ENCODE measurements at regions not wholly inside any gene's neighbourhood (a gene's known extent, or its start where the extent isn't known, plus 50 kb on each side); places are given as distances from the start of the nearest gene placed in this dataset.

DNA sequence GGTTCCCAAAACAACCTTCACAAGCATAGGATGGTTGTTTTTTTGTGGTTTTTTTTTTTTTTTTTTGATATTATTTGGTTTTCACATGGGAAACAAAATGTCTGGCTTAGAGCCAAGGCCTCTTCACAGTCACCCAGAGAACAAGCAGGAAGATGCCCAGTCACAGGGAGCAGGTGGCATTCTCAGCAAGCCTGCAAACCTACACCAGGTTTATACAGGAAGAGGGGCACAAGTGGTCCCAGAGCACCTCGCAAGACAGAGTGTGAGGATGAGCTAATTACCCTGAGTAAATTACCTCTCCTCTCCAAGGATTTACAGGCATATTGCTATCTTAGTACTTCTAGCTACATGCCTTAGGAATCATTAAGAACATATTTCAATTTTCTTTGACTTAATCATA is 1375.6 kb downstream of the EFNB2 start:
- H3K4me1 ChIP-seq (ENCODE audit: control insufficient read depth in 1 of 2, insufficient read depth in 2 of 2, low read length in 2 of 2), result no peaks in the 10 kb centered on the region
- 86 to 88% methylated on average over 1 of the region's 1 CpG for WGBS, 2 donors
- intact Hi-C loops (cut with DNase I), result no loop called here
- no peak overlapping the region for H3K4me3 ChIP-seq (ENCODE audit: low read length in 2 of 2)
- no peak overlapping the region for H3K27ac ChIP-seq (ENCODE audit: low read depth in 1 of 2, low read length in 2 of 2)
- ATAC-seq (ENCODE audit: low FRiP score), result no peak
- H3K27me3 ChIP-seq (ENCODE audit: control insufficient read depth in 1 of 2, insufficient read depth in 2 of 2, low read length in 1 of 2), result no peaks in the 10 kb centered on the region
- H3K36me3 ChIP-seq (ENCODE audit: control insufficient read depth in 1 of 2, insufficient read depth in 2 of 2, low read length in 1 of 2), result no peaks in the 10 kb centered on the region
- H3K9me3 ChIP-seq (ENCODE audit: control insufficient read depth, low read length), result peaks cover 2% of the 10 kb centered on the region
- no peak for DNase-seq

DNA sequence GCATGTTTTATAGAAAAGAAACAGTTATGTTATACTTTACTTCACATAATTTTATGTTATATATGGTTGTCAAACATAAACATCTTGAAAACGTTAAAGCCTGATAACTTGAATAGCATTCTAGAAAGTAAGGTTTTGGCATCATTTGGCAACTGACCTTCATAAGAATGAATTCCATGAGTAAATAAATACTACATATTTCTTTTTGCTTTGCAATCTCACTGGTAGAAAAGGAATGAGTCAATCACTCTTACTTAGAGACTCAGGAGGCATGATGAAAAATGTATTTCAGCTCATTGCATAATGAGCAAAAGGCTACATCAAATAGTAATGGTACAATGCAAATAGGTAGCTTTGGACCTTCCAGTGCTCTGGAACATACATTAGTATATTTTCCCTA is 1381.9 kb downstream of the EFNB2 start:
- intact Hi-C loops (cut with DNase I), result no loop called here
- no peaks in the 10 kb centered on the region for H3K27me3 ChIP-seq (ENCODE audit: control insufficient read depth in 1 of 2, insufficient read depth in 2 of 2, low read length in 1 of 2)
- DNase-seq, result no peak
- no peaks in the 10 kb centered on the region for H3K4me1 ChIP-seq (ENCODE audit: control insufficient read depth in 1 of 2, insufficient read depth in 2 of 2, low read length in 2 of 2)
- ATAC-seq (ENCODE audit: low FRiP score), result no peak
- H3K27ac ChIP-seq (ENCODE audit: low read depth in 1 of 2, low read length in 2 of 2), result no peak overlapping the region
- H3K4me3 ChIP-seq (ENCODE audit: low read length in 2 of 2), result no peak overlapping the region
- H3K36me3 ChIP-seq (ENCODE audit: control insufficient read depth in 1 of 2, insufficient read depth in 2 of 2, low read length in 1 of 2), result no peaks in the 10 kb centered on the region
- WGBS, 2 donors, result 7 to 9% methylated on average over 1 of the region's 1 CpG
- peaks cover 1% of the 10 kb centered on the region for H3K9me3 ChIP-seq (ENCODE audit: control insufficient read depth, low read length)

DNA sequence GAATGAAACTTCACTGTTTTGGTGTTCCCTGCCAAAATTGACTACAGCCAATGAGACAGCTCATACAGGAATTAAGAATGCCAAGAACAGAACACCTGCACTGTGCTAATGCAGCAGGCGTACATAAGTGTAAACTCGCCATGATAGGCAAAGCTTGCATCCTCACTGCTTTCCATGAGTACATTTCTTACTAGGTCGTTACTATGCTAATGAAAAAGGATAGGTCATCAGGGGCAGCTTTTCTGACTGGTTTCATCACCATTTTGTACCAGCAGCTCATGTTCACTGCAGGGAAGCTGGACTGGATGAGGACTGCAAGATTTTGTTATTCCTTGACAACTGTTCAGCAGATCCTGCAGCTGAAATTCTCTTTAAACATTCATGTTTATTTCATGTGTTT is 1383.8 kb downstream of the EFNB2 start:
- WGBS, 2 donors, result 96 to 98% methylated on average over 3 of the region's 3 CpGs
- no peaks in the 10 kb centered on the region for H3K27me3 ChIP-seq (ENCODE audit: control insufficient read depth in 1 of 2, insufficient read depth in 2 of 2, low read length in 1 of 2)
- H3K9me3 ChIP-seq (ENCODE audit: control insufficient read depth, low read length), result peaks cover 1% of the 10 kb centered on the region
- intact Hi-C loops (cut with DNase I), result no loop called here
- no peak for DNase-seq
- ATAC-seq (ENCODE audit: low FRiP score), result no peak
- no peaks in the 10 kb centered on the region for H3K36me3 ChIP-seq (ENCODE audit: control insufficient read depth in 1 of 2, insufficient read depth in 2 of 2, low read length in 1 of 2)
- H3K4me1 ChIP-seq (ENCODE audit: control insufficient read depth in 1 of 2, insufficient read depth in 2 of 2, low read length in 2 of 2), result no peaks in the 10 kb centered on the region
- no peak overlapping the region for H3K4me3 ChIP-seq (ENCODE audit: low read length in 2 of 2)
- no peak overlapping the region for H3K27ac ChIP-seq (ENCODE audit: low read depth in 1 of 2, low read length in 2 of 2)

DNA sequence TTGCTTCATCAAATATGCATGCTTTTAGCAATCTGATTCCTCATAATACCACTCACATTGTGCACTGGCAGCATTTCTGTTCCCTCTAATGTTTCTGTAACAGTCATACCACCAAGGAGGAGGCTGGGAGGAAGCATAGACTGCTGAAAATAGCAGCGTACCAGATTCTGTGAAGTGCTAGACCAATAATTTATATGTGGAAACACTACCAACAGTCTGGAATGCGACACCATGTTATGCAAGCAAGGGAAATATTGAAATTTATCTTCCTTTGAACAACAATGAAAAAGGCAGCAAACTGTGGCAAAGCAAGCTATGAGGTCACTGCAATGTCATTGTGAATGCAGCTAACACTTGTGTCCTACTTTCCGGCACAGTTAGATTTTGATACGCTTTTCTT is 1388.0 kb downstream of the EFNB2 start:
- Histone ChIP-seq H3K27me3 (ENCODE audit: control insufficient read depth in 1 of 2, insufficient read depth in 2 of 2, low read length in 1 of 2) (no peaks in the 10 kb centered on the region), H3K27ac (ENCODE audit: low read depth in 1 of 2, low read length in 2 of 2) (no peak overlapping the region), H3K36me3 (ENCODE audit: control insufficient read depth in 1 of 2, insufficient read depth in 2 of 2, low read length in 1 of 2) (no peaks in the 10 kb centered on the region), H3K4me1 (ENCODE audit: control insufficient read depth in 1 of 2, insufficient read depth in 2 of 2, low read length in 2 of 2) (no peaks in the 10 kb centered on the region), H3K4me3 (ENCODE audit: low read length in 2 of 2) (peak overlapping the region in 1 of 2 donors; percentile 15), H3K9me3 (ENCODE audit: control insufficient read depth, low read length) (peaks cover 1% of the 10 kb centered on the region)
- WGBS, 2 donors, result 53 to 62% methylated on average over 4 of the region's 4 CpGs
- ATAC-seq (ENCODE audit: low FRiP score) (no peak), DNase-seq (no peak)
- intact Hi-C loops (cut with DNase I), result no loop called here

DNA sequence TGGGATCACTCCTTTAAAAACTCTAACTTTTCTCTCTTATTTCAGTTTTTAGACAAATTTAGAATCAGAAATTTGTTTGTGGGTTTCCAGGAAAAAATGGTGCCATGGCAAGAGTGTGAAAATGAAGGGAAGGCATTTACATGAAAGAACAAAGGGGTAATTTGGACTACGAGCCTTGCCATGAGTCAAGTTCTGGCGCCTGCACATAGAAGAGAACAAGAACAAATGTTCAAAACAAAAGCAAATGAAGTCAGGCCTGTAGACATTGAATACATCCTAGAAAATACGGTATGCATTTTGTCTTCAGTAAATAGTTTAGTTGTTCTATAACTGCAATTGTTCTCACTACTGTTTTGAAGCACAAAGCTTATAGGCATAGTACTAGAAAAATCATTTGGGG is 1390.5 kb downstream of the EFNB2 start:
- H3K4me1 ChIP-seq (ENCODE audit: control insufficient read depth in 1 of 2, insufficient read depth in 2 of 2, low read length in 2 of 2), result no peaks in the 10 kb centered on the region
- intact Hi-C loops (cut with DNase I), result loop anchor here in 1 of 2 donors (5.0 kb wide), 1 partner anchor 1387 kb away; no protein-coding TSS in a partner anchor
- no peak overlapping the region for H3K27ac ChIP-seq (ENCODE audit: low read depth in 1 of 2, low read length in 2 of 2)
- H3K36me3 ChIP-seq (ENCODE audit: control insufficient read depth in 1 of 2, insufficient read depth in 2 of 2, low read length in 1 of 2), result no peaks in the 10 kb centered on the region
- no peak overlapping the region for H3K4me3 ChIP-seq (ENCODE audit: low read length in 2 of 2)
- DNase-seq (no peak), ATAC-seq (ENCODE audit: low FRiP score) (no peak)
- no peaks in the 10 kb centered on the region for H3K9me3 ChIP-seq (ENCODE audit: control insufficient read depth, low read length)
- WGBS, 2 donors, result 95 to 96% methylated on average over 3 of the region's 3 CpGs
- H3K27me3 ChIP-seq (ENCODE audit: control insufficient read depth in 1 of 2, insufficient read depth in 2 of 2, low read length in 1 of 2), result no peaks in the 10 kb centered on the region

DNA sequence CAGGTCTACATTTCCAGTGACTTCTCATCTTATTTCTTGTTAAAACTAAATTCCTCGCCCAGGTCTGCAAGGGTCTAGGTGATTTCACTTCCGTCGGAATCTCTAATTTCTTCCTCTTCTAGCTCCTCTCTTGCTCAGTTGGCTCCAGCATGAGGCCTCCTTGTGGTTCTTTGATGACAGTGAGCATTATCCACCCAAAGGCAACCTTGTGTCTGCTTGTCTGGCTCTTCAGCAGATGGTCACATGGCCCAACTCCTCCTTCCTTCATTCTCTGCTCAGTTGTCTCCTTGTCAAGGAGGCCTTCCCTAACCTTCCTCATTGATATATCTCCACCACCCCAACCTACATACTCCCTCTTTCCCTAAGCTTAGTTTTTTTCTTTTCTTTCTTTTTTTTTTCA is 1391.4 kb downstream of the EFNB2 start:
- Histone ChIP-seq H3K4me1 (ENCODE audit: control insufficient read depth in 1 of 2, insufficient read depth in 2 of 2, low read length in 2 of 2) (peaks cover 0 to 2% of the 10 kb centered on the region in 2 donors), H3K36me3 (ENCODE audit: control insufficient read depth in 1 of 2, insufficient read depth in 2 of 2, low read length in 1 of 2) (no peaks in the 10 kb centered on the region), H3K27me3 (ENCODE audit: control insufficient read depth in 1 of 2, insufficient read depth in 2 of 2, low read length in 1 of 2) (no peaks in the 10 kb centered on the region), H3K27ac (ENCODE audit: low read depth in 1 of 2, low read length in 2 of 2) (no peak overlapping the region), H3K9me3 (ENCODE audit: control insufficient read depth, low read length) (no peaks in the 10 kb centered on the region), H3K4me3 (ENCODE audit: low read length in 2 of 2) (no peak overlapping the region)
- 99% methylated on average over 3 of the region's 3 CpGs for WGBS, 2 donors
- no peak for DNase-seq
- no peak for ATAC-seq (ENCODE audit: low FRiP score)
- intact Hi-C loops (cut with DNase I), result loop anchor here in 1 of 2 donors (5.0 kb wide), 1 partner anchor 1388 kb away; no protein-coding TSS in a partner anchor

DNA sequence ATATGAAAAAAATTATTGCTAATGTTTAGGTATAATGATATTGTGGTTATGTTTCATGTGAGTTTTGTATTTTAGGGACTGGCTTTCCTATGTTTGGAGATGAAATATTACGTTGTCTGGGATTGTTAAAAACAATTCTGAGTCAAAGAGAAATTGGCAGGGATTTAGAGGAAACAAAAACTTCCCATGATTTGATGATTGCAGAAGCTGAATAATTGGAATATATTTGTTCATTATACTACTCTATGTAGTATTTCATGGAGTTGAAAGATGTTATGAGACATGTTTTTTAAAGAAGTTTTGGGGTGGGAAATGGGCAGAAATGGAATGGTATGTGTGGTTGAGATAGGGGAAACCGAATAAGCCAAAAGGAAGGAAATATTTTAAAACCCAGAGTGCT is 1392.9 kb downstream of the EFNB2 start:
- Histone ChIP-seq H3K4me1 (ENCODE audit: control insufficient read depth in 1 of 2, insufficient read depth in 2 of 2, low read length in 2 of 2) (peaks cover 0 to 2% of the 10 kb centered on the region in 2 donors), H3K27me3 (ENCODE audit: control insufficient read depth in 1 of 2, insufficient read depth in 2 of 2, low read length in 1 of 2) (no peaks in the 10 kb centered on the region), H3K36me3 (ENCODE audit: control insufficient read depth in 1 of 2, insufficient read depth in 2 of 2, low read length in 1 of 2) (no peaks in the 10 kb centered on the region), H3K4me3 (ENCODE audit: low read length in 2 of 2) (no peak overlapping the region), H3K27ac (ENCODE audit: low read depth in 1 of 2, low read length in 2 of 2) (no peak overlapping the region), H3K9me3 (ENCODE audit: control insufficient read depth, low read length) (no peaks in the 10 kb centered on the region)
- ATAC-seq (ENCODE audit: low FRiP score) (no peak), DNase-seq (no peak)
- intact Hi-C loops (cut with DNase I), result loop anchor here in 1 of 2 donors (5.0 kb wide), 1 partner anchor 1390 kb away; no protein-coding TSS in a partner anchor
- 28 to 59% methylated on average over 2 of the region's 2 CpGs for WGBS, 2 donors

DNA sequence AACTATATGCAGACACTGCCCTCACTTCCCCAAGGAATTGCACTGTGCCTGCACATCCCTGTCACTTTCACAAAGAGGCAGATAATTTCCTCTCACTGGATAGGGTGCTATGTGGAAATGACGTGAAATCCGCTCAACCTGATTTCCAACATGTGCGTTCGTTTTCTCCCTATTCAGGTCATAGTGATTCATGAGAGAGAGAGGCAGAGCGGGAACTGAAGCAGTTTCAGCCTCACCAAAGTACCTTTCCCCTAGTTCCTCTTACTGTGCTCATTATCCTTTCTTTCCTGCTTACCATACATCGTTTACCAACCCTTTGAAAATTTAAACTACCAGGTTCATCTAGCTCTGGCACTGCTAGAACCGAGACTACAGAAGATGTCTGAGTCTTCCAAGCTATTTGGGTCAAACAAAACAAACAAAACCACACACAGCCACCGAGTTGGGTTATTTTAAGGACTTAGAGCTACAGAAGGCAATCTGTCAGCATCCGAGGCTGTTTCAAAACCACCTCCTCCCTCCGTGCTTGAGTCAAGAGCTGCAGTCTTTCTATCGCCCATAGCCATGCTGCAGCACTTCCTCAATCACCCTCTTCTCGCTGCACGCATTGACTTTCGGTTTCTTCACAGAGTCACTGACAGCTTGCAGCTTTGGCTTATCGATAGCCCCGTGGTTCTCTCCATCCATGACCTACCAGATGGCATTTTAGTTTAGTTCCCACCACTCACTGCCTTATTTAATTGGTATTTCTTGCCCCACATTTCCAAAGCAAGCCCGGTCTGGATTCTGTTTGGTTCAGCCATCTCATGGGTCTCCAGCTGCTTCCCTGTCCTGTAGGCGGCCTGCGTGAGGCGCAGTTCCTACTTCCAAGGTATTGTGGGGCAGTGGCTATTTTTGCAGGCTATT is 1395.8 kb downstream of the EFNB2 start:
- no peaks in the 10 kb centered on the region for H3K27me3 ChIP-seq (ENCODE audit: control insufficient read depth in 1 of 2, insufficient read depth in 2 of 2, low read length in 1 of 2)
- H3K36me3 ChIP-seq (ENCODE audit: control insufficient read depth in 1 of 2, insufficient read depth in 2 of 2, low read length in 1 of 2), result no peaks in the 10 kb centered on the region
- H3K27ac ChIP-seq (ENCODE audit: low read depth in 1 of 2, low read length in 2 of 2), result peak overlapping the region in 1 of 2 donors; percentile 26
- peaks cover 0 to 2% of the 10 kb centered on the region in 2 donors for H3K4me1 ChIP-seq (ENCODE audit: control insufficient read depth in 1 of 2, insufficient read depth in 2 of 2, low read length in 2 of 2)
- no peaks in the 10 kb centered on the region for H3K9me3 ChIP-seq (ENCODE audit: control insufficient read depth, low read length)
- WGBS, 2 donors, result 10 to 23% methylated on average over 20 of the region's 20 CpGs
- peak; percentile 77 for ATAC-seq (ENCODE audit: low FRiP score)
- peak overlapping the region; percentile 77 to 91 for H3K4me3 ChIP-seq (ENCODE audit: low read length in 2 of 2)
- DNase-seq, result peak; percentile 73 to 81
- intact Hi-C loops (cut with DNase I), result loop anchor here in 1 of 2 donors (5.0 kb wide), 1 partner anchor 1393 kb away; no protein-coding TSS in a partner anchor

DNA sequence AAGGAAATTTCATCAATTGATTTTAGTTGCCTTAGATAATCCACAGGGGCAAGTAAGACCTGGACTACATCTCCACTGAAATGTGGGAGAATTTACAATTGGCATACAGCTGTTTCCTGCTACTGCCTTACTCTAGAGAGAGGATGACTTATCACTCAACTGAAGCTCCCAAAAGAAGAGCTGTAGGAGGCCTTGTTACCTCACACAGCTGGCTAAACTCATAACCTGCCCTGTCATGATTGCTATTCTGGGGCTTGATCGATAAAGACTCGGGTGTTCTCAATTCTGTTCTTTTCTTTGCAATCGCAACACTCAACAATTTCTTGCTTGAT is 1396.4 kb downstream of the EFNB2 start:
- no peak for DNase-seq
- intact Hi-C loops (cut with DNase I), result no loop called here
- Histone ChIP-seq H3K27ac (ENCODE audit: low read depth in 1 of 2, low read length in 2 of 2) (no peak overlapping the region), H3K9me3 (ENCODE audit: control insufficient read depth, low read length) (no peaks in the 10 kb centered on the region), H3K27me3 (ENCODE audit: control insufficient read depth in 1 of 2, insufficient read depth in 2 of 2, low read length in 1 of 2) (no peaks in the 10 kb centered on the region), H3K4me1 (ENCODE audit: control insufficient read depth in 1 of 2, insufficient read depth in 2 of 2, low read length in 2 of 2) (peaks cover 0 to 2% of the 10 kb centered on the region in 2 donors), H3K36me3 (ENCODE audit: control insufficient read depth in 1 of 2, insufficient read depth in 2 of 2, low read length in 1 of 2) (no peaks in the 10 kb centered on the region), H3K4me3 (ENCODE audit: low read length in 2 of 2) (peak overlapping the region; percentile 77 to 91)
- no peak for ATAC-seq (ENCODE audit: low FRiP score)
- 64 to 78% methylated on average over 3 of the region's 3 CpGs for WGBS, 2 donors

Measured in aorta (tissue), 5 donors.